GM11168 (cell line): ENCODE measurements at regions not wholly inside any gene's neighbourhood (a gene's known extent, or its start where the extent isn't known, plus 50 kb on each side); places are given as distances from the start of the nearest gene placed in this dataset.

Source experiments
- in situ Hi-C: fragments of 300-500 bp; cut with MboI; formaldehyde crosslinking; loops from one replicate; pipeline ENCODE4 v1.12.0; 2022; ENCODE audit warnings: low sequenced_read_pairs; ENCODE audit not compliant: unreplicated experiment

- in situ Hi-C loops: no loop called here
Observed at GRCh38 chr2:221167561-221167960, 404.5 kb downstream of the EPHA4 start.

- in situ Hi-C loops: no loop called here
Observed at GRCh38 chr2:221169724-221170123, 402.4 kb downstream of the EPHA4 start.

- in situ Hi-C loops: no loop called here
Observed at GRCh38 chr2:221170548-221170947, 401.6 kb downstream of the EPHA4 start.

GRCh38 chr2:221176667-221177066 lies 395.4 kb downstream of the EPHA4 start:
- in situ Hi-C loops: no loop called here

GRCh38 chr2:221178139-221178538 lies 394.0 kb downstream of the EPHA4 start:
- in situ Hi-C loops: no loop called here

GRCh38 chr2:221186873-221187272 lies 385.2 kb downstream of the EPHA4 start:
- in situ Hi-C loops: no loop called here

GRCh38 chr2:221189431-221190067 lies 382.6 kb downstream of the EPHA4 start:
- in situ Hi-C loops: no loop called here

- in situ Hi-C loops: no loop called here
Observed at GRCh38 chr2:221195829-221196228, 376.3 kb downstream of the EPHA4 start.

- in situ Hi-C loops: no loop called here
Observed at GRCh38 chr2:221197225-221197856, 374.8 kb downstream of the EPHA4 start.

GRCh38 chr2:221198309-221198708 lies 373.8 kb downstream of the EPHA4 start:
- in situ Hi-C loops: no loop called here

GRCh38 chr2:221200184-221200839 lies 371.8 kb downstream of the EPHA4 start:
- in situ Hi-C loops: no loop called here

GRCh38 chr2:221202431-221202830 lies 369.7 kb downstream of the EPHA4 start:
- in situ Hi-C loops: no loop called here

GRCh38 chr2:221203125-221203524 lies 369.0 kb downstream of the EPHA4 start:
- in situ Hi-C loops: no loop called here

- in situ Hi-C loops: no loop called here
Observed at GRCh38 chr2:221203856-221204255, 368.2 kb downstream of the EPHA4 start.

GRCh38 chr2:221204699-221205098 lies 367.4 kb downstream of the EPHA4 start:
- in situ Hi-C loops: no loop called here

GRCh38 chr2:221205103-221205673 lies 366.9 kb downstream of the EPHA4 start:
- in situ Hi-C loops: no loop called here

- in situ Hi-C loops: no loop called here
Observed at GRCh38 chr2:221210686-221211085, 361.4 kb downstream of the EPHA4 start.

GRCh38 chr2:221211653-221212052 lies 360.5 kb downstream of the EPHA4 start:
- in situ Hi-C loops: no loop called here

- in situ Hi-C loops: no loop called here
Observed at GRCh38 chr2:221212105-221212504, 360.0 kb downstream of the EPHA4 start.

- in situ Hi-C loops: no loop called here
Observed at GRCh38 chr2:221215487-221215886, 356.6 kb downstream of the EPHA4 start.

- in situ Hi-C loops: no loop called here
Observed at GRCh38 chr2:221216636-221217035, 355.5 kb downstream of the EPHA4 start.
